ENCODE measurements at regions not wholly inside any gene's neighbourhood (a gene's known extent, or its start where the extent isn't known, plus 50 kb on each side); places are given as distances from the start of the nearest gene placed in this dataset.

GRCh38 chr10:65611592-65611991 is 1314.2 kb upstream of the LRRTM3 start:
- no peak overlapping the region for H3K4me3 Mint-ChIP-seq
- H3K27me3 Mint-ChIP-seq (ENCODE audit: low read depth in 2 of 2), result no peaks in the 10 kb centered on the region

GRCh38 chr10:65614956-65615565 is 1310.8 kb upstream of the LRRTM3 start:
- Mint-ChIP-seq H3K36me3 (no peaks in the 10 kb centered on the region), H3K27me3 (ENCODE audit: low read depth in 2 of 2) (no peaks in the 10 kb centered on the region), H3K4me1 (no peaks in the 10 kb centered on the region), H3K9me3 (peaks cover 8 to 21% of the 10 kb centered on the region in 2 donors), H3K27ac (no peak overlapping the region), H3K4me3 (no peak overlapping the region)
- Histone ChIP-seq H3K9me3 (ENCODE audit: control insufficient read depth, insufficient read depth, low read length) (no peaks in the 10 kb centered on the region), H3K4me3 (ENCODE audit: low read length) (no peak overlapping the region), H3K36me3 (ENCODE audit: control insufficient read depth, insufficient read depth, low read length) (no peaks in the 10 kb centered on the region), H3K27ac (ENCODE audit: low read length) (no peak overlapping the region), H3K27me3 (ENCODE audit: control insufficient read depth, insufficient read depth, low read length) (no peaks in the 10 kb centered on the region), H3K4me1 (ENCODE audit: control insufficient read depth, insufficient read depth, low read length) (no peaks in the 10 kb centered on the region)
- ATAC-seq (no peak), DNase-seq (no peak)
- intact Hi-C loops (cut with micrococcal nuclease), result no loop called here
- WGBS (ENCODE audit: insufficient coverage), result 87% methylated on average over 2 of the region's 2 CpGs
- no peak for TF ChIP-seq CTCF (IDR thresholded peaks at IDR 0.05)

More at GRCh38 chr10:65611592-65611991, 1314.2 kb upstream of the LRRTM3 start:
- Mint-ChIP-seq H3K27ac (no peak overlapping the region), H3K36me3 (no peaks in the 10 kb centered on the region), H3K9me3 (peaks cover 20 to 43% of the 10 kb centered on the region in 2 donors), H3K4me1 (no peaks in the 10 kb centered on the region)
- Histone ChIP-seq H3K36me3 (ENCODE audit: control insufficient read depth, insufficient read depth, low read length) (no peaks in the 10 kb centered on the region), H3K4me3 (ENCODE audit: low read length) (no peak overlapping the region), H3K4me1 (ENCODE audit: control insufficient read depth, insufficient read depth, low read length) (no peaks in the 10 kb centered on the region), H3K9me3 (ENCODE audit: control insufficient read depth, insufficient read depth, low read length) (no peaks in the 10 kb centered on the region), H3K27ac (ENCODE audit: low read length) (no peak overlapping the region), H3K27me3 (ENCODE audit: control insufficient read depth, insufficient read depth, low read length) (no peaks in the 10 kb centered on the region)
- 83% methylated on average over 2 of the region's 2 CpGs for WGBS (ENCODE audit: insufficient coverage)
- no peak for TF ChIP-seq CTCF (IDR thresholded peaks at IDR 0.05)
- DNase-seq (no peak), ATAC-seq (no peak)
- intact Hi-C loops (cut with micrococcal nuclease), result no loop called here

DNA sequence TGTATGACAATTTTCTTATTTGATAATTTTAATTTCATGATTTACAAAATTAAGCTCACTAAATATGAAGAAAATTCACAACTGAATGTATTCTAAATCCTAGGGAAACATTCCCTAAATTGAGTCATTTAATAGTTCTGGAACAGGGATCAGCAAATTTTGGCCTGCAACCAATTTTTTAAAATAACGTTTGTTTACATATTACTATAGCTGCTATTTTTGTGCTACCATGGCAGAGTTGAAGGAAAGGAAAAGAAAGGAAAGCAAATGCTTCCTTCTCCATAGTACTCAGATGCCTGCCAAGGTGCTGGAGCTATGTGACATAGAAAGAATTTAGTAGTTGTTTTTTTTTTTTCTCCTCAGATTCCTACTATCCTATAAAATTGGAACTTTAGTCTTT is 1307.7 kb upstream of the LRRTM3 start:
- WGBS (ENCODE audit: insufficient coverage), result no CpG with 5 or more reads among the region's 1 CpG
- Histone ChIP-seq H3K4me1 (ENCODE audit: control insufficient read depth, insufficient read depth, low read length) (no peaks in the 10 kb centered on the region), H3K9me3 (ENCODE audit: control insufficient read depth, insufficient read depth, low read length) (no peaks in the 10 kb centered on the region), H3K27ac (ENCODE audit: low read length) (no peak overlapping the region), H3K4me3 (ENCODE audit: low read length) (no peak overlapping the region), H3K36me3 (ENCODE audit: control insufficient read depth, insufficient read depth, low read length) (no peaks in the 10 kb centered on the region), H3K27me3 (ENCODE audit: control insufficient read depth, insufficient read depth, low read length) (no peaks in the 10 kb centered on the region)
- H3K36me3 Mint-ChIP-seq, result no peaks in the 10 kb centered on the region
- DNase-seq (no peak), ATAC-seq (no peak)
- H3K27ac Mint-ChIP-seq, result no peak overlapping the region
- intact Hi-C loops (cut with micrococcal nuclease), result no loop called here
- peaks cover 9 to 19% of the 10 kb centered on the region in 2 donors for H3K9me3 Mint-ChIP-seq
- TF ChIP-seq CTCF (IDR thresholded peaks at IDR 0.05), result no peak
- H3K4me3 Mint-ChIP-seq, result no peak overlapping the region
- no peaks in the 10 kb centered on the region for H3K27me3 Mint-ChIP-seq (ENCODE audit: low read depth in 2 of 2)
- H3K4me1 Mint-ChIP-seq, result no peaks in the 10 kb centered on the region

DNA sequence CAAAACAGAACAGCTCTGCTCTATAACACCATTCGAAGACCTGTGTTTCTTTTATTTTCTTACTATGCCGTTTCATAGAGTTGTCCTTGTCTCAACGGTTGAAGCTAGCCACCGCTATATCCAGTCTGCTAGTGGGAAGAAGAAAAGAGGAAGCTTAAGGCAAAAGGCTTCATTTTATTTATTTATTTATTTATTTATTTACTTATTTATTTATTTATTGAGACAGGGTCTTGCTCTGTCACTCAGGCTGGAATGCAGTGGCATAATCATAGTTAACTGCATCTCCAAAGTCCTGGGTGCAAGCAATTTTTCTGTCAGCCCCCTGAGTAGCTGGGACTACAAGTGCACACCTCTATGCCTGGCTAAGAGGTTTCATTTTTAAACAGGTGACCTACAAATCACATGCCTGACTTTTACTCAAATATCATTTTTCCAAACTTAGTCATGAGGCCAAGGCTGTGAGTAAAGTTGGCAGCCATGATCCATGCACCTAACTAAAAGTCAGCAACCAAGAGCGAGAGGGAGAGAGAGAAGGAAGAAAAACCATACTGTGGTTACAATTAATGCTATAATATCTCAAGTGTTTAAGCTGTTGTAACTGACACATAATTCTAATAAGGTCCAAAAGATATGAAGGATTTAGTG is 1305.3 kb upstream of the LRRTM3 start:
- H3K4me1 ChIP-seq (ENCODE audit: control insufficient read depth, insufficient read depth, low read length), result no peaks in the 10 kb centered on the region
- ATAC-seq, result no peak
- Mint-ChIP-seq H3K4me3 (no peak overlapping the region), H3K4me1 (no peaks in the 10 kb centered on the region), H3K36me3 (no peaks in the 10 kb centered on the region), H3K27ac (no peak overlapping the region), H3K9me3 (peaks cover 4 to 6% of the 10 kb centered on the region in 2 donors), H3K27me3 (ENCODE audit: low read depth in 2 of 2) (no peaks in the 10 kb centered on the region)
- 100% methylated on average over 2 of the region's 5 CpGs for WGBS (ENCODE audit: insufficient coverage)
- H3K9me3 ChIP-seq (ENCODE audit: control insufficient read depth, insufficient read depth, low read length), result peaks cover 2% of the 10 kb centered on the region
- H3K36me3 ChIP-seq (ENCODE audit: control insufficient read depth, insufficient read depth, low read length), result no peaks in the 10 kb centered on the region
- no peak for TF ChIP-seq CTCF (IDR thresholded peaks at IDR 0.05)
- H3K27me3 ChIP-seq (ENCODE audit: control insufficient read depth, insufficient read depth, low read length), result no peaks in the 10 kb centered on the region
- DNase-seq, result no peak
- no peak overlapping the region for H3K4me3 ChIP-seq (ENCODE audit: low read length)
- intact Hi-C loops (cut with micrococcal nuclease), result no loop called here
- H3K27ac ChIP-seq (ENCODE audit: low read length), result no peak overlapping the region

Measured in natural killer cell (primary cell).